Type B pancreatic cell (in vitro differentiated cells): ENCODE measurements at regions not wholly inside any gene's neighbourhood (a gene's known extent, or its start where the extent isn't known, plus 50 kb on each side); places are given as distances from the start of the nearest gene placed in this dataset.
"Not testable (repeated sequence)": the region's sequence is repeated elsewhere in the genome, so short reads cannot be mapped to it uniquely, and the experiment has no call there.

Source experiments
- DNase-seq: peaks from one replicate; pipeline ENCODE4 v3.0.0; 2021; ENCODE audit warnings: mixed read lengths; ENCODE audit not compliant: unreplicated experiment; ENCODE audit errors: extremely low spot score
- H3K27ac Mint-ChIP-seq: 2 replicates; pipeline ENCODE4 v1.8.0; 2021; ENCODE audit warnings: mild to moderate bottlenecking, mixed read lengths
- H3K27me3 Mint-ChIP-seq: 2 replicates; pipeline ENCODE4 v1.8.0; 2021; ENCODE audit warnings: mixed read lengths
- H3K36me3 Mint-ChIP-seq: 2 replicates; pipeline ENCODE4 v1.8.0; 2021; ENCODE audit warnings: mixed read lengths
- H3K4me1 Mint-ChIP-seq: one replicate; pipeline ENCODE4 v1.8.0; 2021; ENCODE audit warnings: mixed read lengths; ENCODE audit not compliant: unreplicated experiment
- H3K4me3 Mint-ChIP-seq: 2 replicates; pipeline ENCODE4 v1.8.0; 2021; ENCODE audit warnings: mild to moderate bottlenecking, mixed read lengths
- H3K9me3 Mint-ChIP-seq: 2 replicates; pipeline ENCODE4 v1.8.0; 2021; ENCODE audit warnings: mixed read lengths
- CTCF ChIP-seq: fragments of 200-600 bp; sonication (generic); conservative IDR thresholded peaks from 2 replicates; pipeline ENCODE4 v1.5.0; 2021; ENCODE audit warnings: antibody characterized with exemption, mild to moderate bottlenecking

- no peaks in the 10 kb centered on the region for H3K4me1 Mint-ChIP-seq
- no peak for DNase-seq
- H3K27ac Mint-ChIP-seq = no peak overlapping the region
Observed at GRCh38 chr1:194866153-194866552, 1679.7 kb upstream of the B3GALT2 start.

DNA sequence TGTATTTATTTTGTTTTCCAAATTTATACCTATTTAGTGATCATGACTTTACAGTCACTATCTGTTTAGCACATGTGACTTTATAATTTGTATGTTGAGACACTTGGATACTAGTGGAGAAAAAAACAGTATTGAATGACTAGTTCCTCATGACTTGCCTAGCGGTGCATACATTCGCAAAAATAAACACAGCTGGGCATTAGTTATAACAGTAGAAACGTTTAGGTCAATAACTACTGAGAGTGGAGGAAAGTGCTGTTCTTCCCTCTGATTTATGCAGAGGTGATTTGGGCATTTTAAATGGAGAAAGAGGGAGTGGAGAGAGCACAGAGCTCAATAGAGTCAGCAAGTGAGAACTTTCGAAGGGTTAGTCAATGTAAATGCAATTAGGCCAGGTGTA, 1679.0 kb upstream of the B3GALT2 start:
- Mint-ChIP-seq H3K27me3 (no peaks in the 10 kb centered on the region), H3K4me1 (no peaks in the 10 kb centered on the region), H3K36me3 (no peaks in the 10 kb centered on the region), H3K9me3 (no peaks in the 10 kb centered on the region), H3K27ac (no peak overlapping the region), H3K4me3 (no peak overlapping the region)
- DNase-seq = no peak
- TF ChIP-seq CTCF = no peak

More at GRCh38 chr1:194866153-194866552, 1679.7 kb upstream of the B3GALT2 start:
- no peaks in the 10 kb centered on the region for H3K9me3 Mint-ChIP-seq
- H3K36me3 Mint-ChIP-seq = no peaks in the 10 kb centered on the region
- TF ChIP-seq CTCF = no peak
- no peak overlapping the region for H3K4me3 Mint-ChIP-seq
- H3K27me3 Mint-ChIP-seq = no peaks in the 10 kb centered on the region

DNA sequence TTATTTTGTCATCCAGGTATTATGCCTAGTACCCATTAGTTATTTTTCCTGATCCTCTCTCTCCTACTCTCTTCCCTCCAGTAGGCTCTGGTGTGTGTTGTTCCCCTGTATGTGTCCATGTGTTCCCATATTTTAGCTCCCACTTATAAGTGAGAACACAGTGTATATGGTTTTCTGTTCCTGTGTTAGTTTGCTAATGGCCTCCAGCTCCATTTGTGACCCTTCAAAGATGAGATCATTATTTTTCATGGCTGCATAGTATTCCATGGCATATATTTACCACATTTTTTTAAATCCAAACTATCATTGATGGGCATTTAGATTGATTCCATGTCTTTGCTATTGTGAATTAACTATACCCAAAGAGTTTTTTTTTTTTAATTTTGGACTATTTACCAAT, 1675.7 kb upstream of the B3GALT2 start:
- no peak for TF ChIP-seq CTCF
- no peak overlapping the region for H3K27ac Mint-ChIP-seq
- no peak overlapping the region for H3K4me3 Mint-ChIP-seq
- no peaks in the 10 kb centered on the region for H3K36me3 Mint-ChIP-seq
- no peaks in the 10 kb centered on the region for H3K27me3 Mint-ChIP-seq
- no peaks in the 10 kb centered on the region for H3K4me1 Mint-ChIP-seq
- DNase-seq = no peak
- no peaks in the 10 kb centered on the region for H3K9me3 Mint-ChIP-seq

GRCh38 chr1:194860248-194861201, 1674.1 kb upstream of the B3GALT2 start:
- DNase-seq = no peak
- TF ChIP-seq CTCF = no peak
- no peaks in the 10 kb centered on the region for H3K4me1 Mint-ChIP-seq
- no peaks in the 10 kb centered on the region for H3K27me3 Mint-ChIP-seq
- H3K9me3 Mint-ChIP-seq = no peaks in the 10 kb centered on the region
- no peaks in the 10 kb centered on the region for H3K36me3 Mint-ChIP-seq
- H3K4me3 Mint-ChIP-seq = no peak overlapping the region
- H3K27ac Mint-ChIP-seq = no peak overlapping the region

DNA sequence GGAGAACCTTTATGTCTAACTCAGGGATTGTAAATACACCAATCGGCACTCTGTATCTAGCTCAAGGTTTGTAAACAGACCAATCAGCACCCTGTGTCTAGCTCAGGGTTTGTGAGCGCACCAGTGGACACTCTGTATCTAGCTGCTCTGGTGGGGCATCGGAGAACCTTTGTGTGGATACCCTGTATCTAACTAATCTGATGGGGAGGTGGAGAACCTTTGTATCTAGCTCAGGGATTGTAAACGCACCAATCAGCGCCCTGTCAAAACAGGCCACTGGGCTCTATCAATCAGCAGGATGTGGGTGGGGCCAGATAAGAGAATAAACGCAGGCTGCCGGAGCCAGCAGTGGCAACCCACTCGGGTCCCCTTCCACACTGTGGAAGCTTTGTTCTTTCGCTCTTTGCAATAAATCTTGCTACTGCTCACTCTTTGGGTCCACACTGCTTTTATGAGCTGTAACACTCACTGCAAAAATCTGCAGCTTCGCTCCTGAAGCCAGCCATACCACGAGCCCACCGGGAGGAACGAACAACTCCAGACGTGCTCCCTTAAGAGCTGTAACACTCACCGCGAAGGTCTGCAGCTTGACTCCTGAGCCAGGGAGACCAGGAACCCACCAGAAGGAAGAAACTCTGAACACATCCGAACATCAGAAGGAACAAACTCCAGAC, 1673.2 kb upstream of the B3GALT2 start:
- not testable (repeated sequence) for DNase-seq, H3K27ac Mint-ChIP-seq, H3K4me1 Mint-ChIP-seq, H3K36me3 Mint-ChIP-seq, H3K27me3 Mint-ChIP-seq, H3K4me3 Mint-ChIP-seq, H3K9me3 Mint-ChIP-seq

DNA sequence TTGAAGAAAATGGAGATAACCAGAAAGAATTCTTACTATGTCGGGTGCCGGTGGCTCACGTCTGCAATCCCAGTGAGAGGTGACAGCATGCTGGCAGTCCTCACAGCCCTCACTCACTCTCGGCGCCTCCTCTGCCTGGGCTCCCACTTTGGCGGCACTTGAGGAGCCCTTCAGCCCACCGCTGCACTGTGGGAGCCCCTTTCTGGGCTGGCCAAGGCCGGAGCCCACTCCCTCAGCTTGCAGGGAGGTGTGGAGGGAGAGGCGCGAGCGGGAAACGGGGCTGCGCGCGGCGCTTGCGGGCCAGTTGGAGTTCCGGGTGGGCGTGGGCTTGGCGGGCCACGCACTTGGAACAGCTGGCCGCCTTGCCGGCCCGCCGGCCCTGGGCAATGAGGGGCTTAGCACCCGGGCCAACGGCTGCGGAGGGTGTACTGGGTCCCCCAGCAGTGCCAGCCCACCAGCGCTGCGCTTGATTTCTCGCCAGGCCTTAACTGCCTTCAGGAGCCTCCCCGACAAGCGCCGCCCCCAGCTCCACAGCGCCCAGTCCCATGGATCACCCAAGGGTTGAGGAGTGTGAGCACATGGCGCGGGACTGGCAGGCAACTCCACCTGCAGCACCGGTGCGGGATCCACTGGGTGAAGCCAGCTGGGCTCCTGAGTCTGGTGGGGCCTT, 1672.5 kb upstream of the B3GALT2 start:
- not testable (repeated sequence) for H3K27ac Mint-ChIP-seq, H3K4me3 Mint-ChIP-seq, DNase-seq, H3K36me3 Mint-ChIP-seq, H3K4me1 Mint-ChIP-seq, H3K9me3 Mint-ChIP-seq, H3K27me3 Mint-ChIP-seq
